Ishikawa (cell line): ENCODE measurements at regions not wholly inside any gene's neighbourhood (a gene's known extent, or its start where the extent isn't known, plus 50 kb on each side); places are given as distances from the start of the nearest gene placed in this dataset.

Experiments
- CEBPB ChIP-seq: IDR thresholded peaks from 2 replicates; pipeline ENCODE4 v1.6.1; 2012
- CREB1 ChIP-seq: IDR thresholded peaks from 2 replicates; pipeline ENCODE4 v1.6.1; 2012; ENCODE audit warnings: low read depth
- EGR1 ChIP-seq: IDR thresholded peaks from 2 replicates; pipeline ENCODE4 v1.6.1; 2012
- EP300 ChIP-seq: IDR thresholded peaks from 2 replicates; pipeline ENCODE4 v1.6.1; 2012; ENCODE audit warnings: borderline replicate concordance
- FOXM1 ChIP-seq: IDR thresholded peaks from 2 replicates; pipeline ENCODE4 v1.6.1; 2012; ENCODE audit warnings: low read depth, borderline replicate concordance
- NFIC ChIP-seq: IDR thresholded peaks from 2 replicates; pipeline ENCODE4 v1.6.1; 2012
- RAD21 ChIP-seq: IDR thresholded peaks from 2 replicates; pipeline ENCODE4 v1.6.1; 2012; ENCODE audit warnings: low read depth
- REST ChIP-seq: IDR thresholded peaks from 2 replicates; pipeline ENCODE4 v1.6.1; 2012; ENCODE audit warnings: low read depth, mild to moderate bottlenecking
- TAF1 ChIP-seq: IDR thresholded peaks from 2 replicates; pipeline ENCODE4 v1.6.1; 2012; ENCODE audit warnings: low read depth, mild to moderate bottlenecking
- TCF12 ChIP-seq: IDR thresholded peaks from 2 replicates; pipeline ENCODE4 v1.6.1; 2012; ENCODE audit warnings: low read depth
- TEAD4 ChIP-seq: IDR thresholded peaks from 2 replicates; pipeline ENCODE4 v1.6.1; 2012
- USF1 ChIP-seq: IDR thresholded peaks from 2 replicates; pipeline ENCODE4 v1.6.1; 2012
- YY1 ChIP-seq: IDR thresholded peaks from 2 replicates; pipeline ENCODE4 v1.6.1; 2012; ENCODE audit warnings: low read depth
- ZBTB7A ChIP-seq: IDR thresholded peaks from 2 replicates; pipeline ENCODE4 v1.6.1; 2012; ENCODE audit warnings: low read depth
- TF ChIP-seq, protein P1 (sequence below): IDR thresholded peaks from 2 replicates; pipeline ENCODE4 v1.6.1; 2012

DNA sequence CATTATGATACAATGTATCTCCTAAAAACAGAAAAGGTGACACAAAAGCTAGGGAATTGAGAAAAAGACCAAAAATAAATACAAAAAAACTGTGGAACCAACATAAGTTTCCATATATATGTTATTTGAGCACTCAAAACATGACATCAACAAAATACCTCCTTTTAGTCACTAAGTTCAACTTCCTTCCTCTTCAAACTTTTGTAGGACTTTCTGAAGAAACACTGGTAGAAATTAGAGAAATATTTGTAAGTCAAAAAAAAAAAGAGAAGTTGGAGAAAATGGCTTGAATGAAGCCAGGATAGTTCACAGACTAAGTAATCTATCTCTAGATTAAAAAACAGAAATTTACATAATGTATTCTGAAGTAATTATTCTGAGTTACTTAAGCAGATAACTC is 208.4 kb upstream of the ALCAM start:
- no peak for TF ChIP-seq RAD21
- no peak for TF ChIP-seq TAF1
- no peak for TF ChIP-seq FOXM1
- TF ChIP-seq EGR1, result no peak
- TF ChIP-seq, protein P1, sequence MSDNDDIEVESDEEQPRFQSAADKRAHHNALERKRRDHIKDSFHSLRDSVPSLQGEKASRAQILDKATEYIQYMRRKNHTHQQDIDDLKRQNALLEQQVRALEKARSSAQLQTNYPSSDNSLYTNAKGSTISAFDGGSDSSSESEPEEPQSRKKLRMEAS, result no peak
- no peak for TF ChIP-seq YY1
- no peak for TF ChIP-seq REST
- TF ChIP-seq NFIC, result no peak
- no peak for TF ChIP-seq USF1
- TF ChIP-seq TEAD4, result no peak

GRCh38 chr3:105162448-105162847 is 204.3 kb upstream of the ALCAM start:
- TF ChIP-seq TCF12, result no peak
- TF ChIP-seq, protein P1, result no peak
- no peak for TF ChIP-seq USF1
- TF ChIP-seq EP300, result no peak
- TF ChIP-seq ZBTB7A, result no peak
- no peak for TF ChIP-seq RAD21

- TF ChIP-seq NFIC (no peak), FOXM1 (no peak), EGR1 (no peak), TEAD4 (no peak), REST (no peak), RAD21 (no peak)
These were observed 199.8 kb upstream of the ALCAM start for GRCh38 chr3:105166893-105167292.

- TF ChIP-seq EP300 (no peak), CEBPB (no peak), RAD21 (no peak), FOXM1 (no peak), EGR1 (no peak)
These were observed 196.3 kb upstream of the ALCAM start for GRCh38 chr3:105170423-105170822.

- TF ChIP-seq NFIC, result no peak
- TF ChIP-seq FOXM1, result no peak
- TF ChIP-seq ZBTB7A, result no peak
- TF ChIP-seq RAD21, result no peak
- TF ChIP-seq USF1, result no peak
- no peak for TF ChIP-seq EGR1
- no peak for TF ChIP-seq TAF1
- TF ChIP-seq EP300, result no peak
- TF ChIP-seq, protein P1, result no peak
- TF ChIP-seq CREB1, result no peak
- no peak for TF ChIP-seq TEAD4
- no peak for TF ChIP-seq CEBPB
- TF ChIP-seq YY1, result no peak
- no peak for TF ChIP-seq TCF12
- TF ChIP-seq REST, result no peak
These were observed 192.6 kb upstream of the ALCAM start for GRCh38 chr3:105174017-105174615.
